H9 (cell line): ENCODE measurements at regions not wholly inside any gene's neighbourhood (a gene's known extent, or its start where the extent isn't known, plus 50 kb on each side); places are given as distances from the start of the nearest gene placed in this dataset.

Source experiments
- DNase-seq: peaks from one replicate; pipeline ENCODE4 v3.0.0-alpha.2; 2017
- H2AFZ ChIP-seq: one replicate; pipeline ENCODE4 v1.6.1; 2013; ENCODE audit warnings: mild to moderate bottlenecking, low read length, control low read depth, moderate library complexity
- H2AK5ac ChIP-seq: 2 replicates; pipeline ENCODE4 v1.6.1; 2013; ENCODE audit warnings: low read length, control low read depth, mixed read lengths; ENCODE audit not compliant: insufficient read length
- H2BK120ac ChIP-seq: one replicate; pipeline ENCODE4 v1.6.1; 2013; ENCODE audit warnings: low read depth, mild to moderate bottlenecking, low read length, control low read depth, inconsistent platforms; ENCODE audit not compliant: poor library complexity, severe bottlenecking
- H2BK12ac ChIP-seq: 2 replicates; pipeline ENCODE4 v1.6.1; 2013; ENCODE audit warnings: low read length, control low read depth, mixed read lengths, low read depth; ENCODE audit not compliant: insufficient read length
- H2BK15ac ChIP-seq: 2 replicates; pipeline ENCODE4 v1.6.1; 2013; ENCODE audit warnings: low read depth, low read length, control low read depth
- H2BK20ac ChIP-seq: one replicate; pipeline ENCODE4 v1.6.1; 2013; ENCODE audit warnings: low read depth, mild to moderate bottlenecking, low read length, control low read depth, inconsistent platforms; ENCODE audit not compliant: poor library complexity, severe bottlenecking
- H2BK5ac ChIP-seq: 2 replicates; pipeline ENCODE4 v1.6.1; 2013; ENCODE audit warnings: low read length, control low read depth, mixed read lengths; ENCODE audit not compliant: insufficient read length
- H3K14ac ChIP-seq: 2 replicates; pipeline ENCODE4 v1.6.1; 2013; ENCODE audit warnings: low read length, control low read depth; ENCODE audit not compliant: insufficient read depth
- H3K18ac ChIP-seq: 2 replicates; pipeline ENCODE4 v1.6.1; 2013; ENCODE audit warnings: low read depth, mild to moderate bottlenecking, mixed read lengths, low read length, control low read depth; ENCODE audit not compliant: insufficient read length
- H3K23ac ChIP-seq: 2 replicates; pipeline ENCODE4 v1.6.1; 2013; ENCODE audit warnings: low read length, control low read depth, mixed read lengths, low read depth; ENCODE audit not compliant: insufficient read length
- H3K23me2 ChIP-seq: 2 replicates; pipeline ENCODE4 v1.6.1; 2013; ENCODE audit warnings: low read depth, mild to moderate bottlenecking, mixed read lengths, low read length, control low read depth; ENCODE audit not compliant: insufficient read length, poor library complexity, severe bottlenecking
- H3K27ac ChIP-seq: 2 replicates; pipeline ENCODE4 v1.5.1; 2013; ENCODE audit warnings: low read length, control low read depth, mixed read lengths, low read depth; ENCODE audit not compliant: insufficient read length
- H3K27me3 ChIP-seq: 2 replicates; pipeline ENCODE4 v1.6.1; 2013; ENCODE audit warnings: low read length, control low read depth, inconsistent platforms; ENCODE audit not compliant: insufficient read depth
- H3K4ac ChIP-seq: 2 replicates; pipeline ENCODE4 v1.6.1; 2013; ENCODE audit warnings: low read depth, mild to moderate bottlenecking, control low read depth, inconsistent platforms, low read length, moderate library complexity
- H3K4me1 ChIP-seq: 2 replicates; pipeline ENCODE4 v1.6.1; 2013; ENCODE audit warnings: low read length, control low read depth, inconsistent platforms; ENCODE audit not compliant: insufficient read depth
- H3K4me2 ChIP-seq: 2 replicates; pipeline ENCODE4 v1.6.1; 2013; ENCODE audit warnings: low read length, control low read depth, mixed read lengths; ENCODE audit not compliant: insufficient read length, insufficient read depth
- H3K56ac ChIP-seq: 2 replicates; pipeline ENCODE4 v1.6.1; 2013; ENCODE audit warnings: low read depth, mild to moderate bottlenecking, mixed read lengths, low read length, control low read depth; ENCODE audit not compliant: insufficient read length
- H3K79me1 ChIP-seq: 2 replicates; pipeline ENCODE4 v1.6.1; 2013; ENCODE audit warnings: low read depth, mild to moderate bottlenecking, moderate library complexity, low read length, control low read depth, inconsistent platforms; ENCODE audit not compliant: insufficient read depth, poor library complexity, severe bottlenecking
- H3K79me2 ChIP-seq: 2 replicates; pipeline ENCODE4 v1.6.1; 2013; ENCODE audit warnings: low read length, control low read depth, inconsistent platforms; ENCODE audit not compliant: insufficient read depth
- H3K9ac ChIP-seq: 2 replicates; pipeline ENCODE4 v1.6.1; 2013; ENCODE audit warnings: low read length, control low read depth, mixed read lengths; ENCODE audit not compliant: insufficient read length; ENCODE audit errors: extremely low read depth
- H3K9me3 ChIP-seq: one replicate; pipeline ENCODE4 v1.6.1; 2013; ENCODE audit warnings: low read depth, low read length, inconsistent platforms; ENCODE audit not compliant: control insufficient read depth
- H3T11ph ChIP-seq: one replicate; pipeline ENCODE4 v1.6.1; 2013; ENCODE audit warnings: mild to moderate bottlenecking, low read length, control low read depth, inconsistent platforms
- H4K20me1 ChIP-seq: one replicate; pipeline ENCODE4 v1.6.1; 2013; ENCODE audit not compliant: control insufficient read depth, insufficient read length, insufficient read depth
- H4K5ac ChIP-seq: 2 replicates; pipeline ENCODE4 v1.6.1; 2013; ENCODE audit warnings: low read depth, mild to moderate bottlenecking, mixed read lengths, low read length, control low read depth; ENCODE audit not compliant: insufficient read length
- H4K8ac ChIP-seq: replicated peaks from 2 replicates; pipeline ENCODE4 v1.6.1; 2013; ENCODE audit warnings: low read length, control low read depth, mixed read lengths, low read depth; ENCODE audit not compliant: insufficient read length
- H4K91ac ChIP-seq: 2 replicates; pipeline ENCODE4 v1.6.1; 2013; ENCODE audit warnings: low read depth, mild to moderate bottlenecking, moderate library complexity, mixed read lengths, low read length, control low read depth; ENCODE audit not compliant: insufficient read length
- H3K27ac Mint-ChIP-seq, 3 experiments: 2 replicates in 2 of 3; 3 replicates in 1 of 3; pipeline ENCODE4 v1.8.0; 2020 to 2021; ENCODE audit warnings: mixed read lengths in 3 of 3, mild to moderate bottlenecking in 1 of 3, moderate library complexity in 1 of 3
- H3K27me3 Mint-ChIP-seq: 2 replicates; pipeline ENCODE4 v1.8.0; 2021; ENCODE audit warnings: low read depth, mild to moderate bottlenecking, moderate library complexity, mixed read lengths
- H3K36me3 Mint-ChIP-seq, 3 experiments: 2 replicates in 2 of 3; 3 replicates in 1 of 3; pipeline ENCODE4 v1.8.0; 2020 to 2021; ENCODE audit warnings: low read depth in 3 of 3, mixed read lengths in 3 of 3; ENCODE audit not compliant: insufficient read depth in 1 of 3
- H3K4me1 Mint-ChIP-seq, 2 experiments: 2 replicates each; pipeline ENCODE4 v1.8.0; 2020; ENCODE audit warnings: mixed read lengths in 2 of 2
- H3K4me3 Mint-ChIP-seq, 2 experiments: 2 replicates in 1 of 2; 3 replicates in 1 of 2; pipeline ENCODE4 v1.8.0; 2020 to 2021; ENCODE audit warnings: mild to moderate bottlenecking in 2 of 2, mixed read lengths in 2 of 2, moderate library complexity in 1 of 2
- H3K9me3 Mint-ChIP-seq, 2 experiments: 2 replicates in 1 of 2; 3 replicates in 1 of 2; pipeline ENCODE4 v1.8.0; 2020; ENCODE audit warnings: mild to moderate bottlenecking in 2 of 2, mixed read lengths in 2 of 2, moderate library complexity in 1 of 2
- WGBS: extraction: QIAGEN DNeasy Blood & Tissue Kit; methylation state at CpG from one replicate; pipeline ENCODE4 v1.1.7; 2013; ENCODE audit warnings: missing lambda C conversion rate, low lambda C conversion rate, mixed read lengths; ENCODE audit not compliant: insufficient read length; ENCODE audit errors: extremely low coverage; 5-methylcytosine and 5-hydroxymethylcytosine counted together
- TF ChIP-seq, protein P1 (sequence below): fragments of 200-600 bp; sonication (generic); conservative IDR thresholded peaks from 3 replicates; pipeline ENCODE4 v1.8.0; 2021; ENCODE audit warnings: antibody characterized with exemption, mild to moderate bottlenecking

DNA sequence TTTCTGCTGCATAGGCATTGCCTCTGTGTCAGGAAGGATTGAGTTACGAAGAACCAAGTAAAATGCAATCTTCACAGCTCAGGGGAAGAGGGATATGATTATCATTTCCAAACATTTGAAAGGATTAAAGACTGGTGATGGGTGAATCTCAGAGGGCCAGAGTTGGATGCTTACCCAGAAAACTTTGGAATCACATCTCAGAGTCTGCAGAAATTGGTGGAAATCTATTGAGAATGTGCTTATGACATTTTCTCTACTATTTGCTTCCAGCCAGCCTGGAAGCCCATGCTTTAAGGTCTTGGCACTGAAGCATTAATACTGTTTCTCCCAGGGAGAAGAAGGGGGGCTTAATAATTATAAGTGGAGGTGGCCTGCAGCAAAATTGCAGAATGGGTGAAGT is 1301.4 kb upstream of the PIK3C3 start:
- no peak overlapping the region for H3T11ph ChIP-seq
- H3K9ac ChIP-seq = no peak overlapping the region
- H2BK15ac ChIP-seq = no peak overlapping the region
- no peak overlapping the region for H2BK12ac ChIP-seq
- Mint-ChIP-seq H3K4me3 (no peak overlapping the region), H3K4me1 (no peaks in the 10 kb centered on the region; a peak in 1 of 4 replicates), H3K36me3 (no peaks in the 10 kb centered on the region), H3K9me3 (peaks cover 2 to 4% of the 10 kb centered on the region in 2 experiments; a peak in 2 of 5 replicates), H3K27me3 (no peaks in the 10 kb centered on the region), H3K27ac (no peak overlapping the region)
- no peak overlapping the region for H2BK20ac ChIP-seq
- no peaks in the 10 kb centered on the region for H3K23me2 ChIP-seq
- H3K79me1 ChIP-seq = no peaks in the 10 kb centered on the region
- TF ChIP-seq, protein P1, sequence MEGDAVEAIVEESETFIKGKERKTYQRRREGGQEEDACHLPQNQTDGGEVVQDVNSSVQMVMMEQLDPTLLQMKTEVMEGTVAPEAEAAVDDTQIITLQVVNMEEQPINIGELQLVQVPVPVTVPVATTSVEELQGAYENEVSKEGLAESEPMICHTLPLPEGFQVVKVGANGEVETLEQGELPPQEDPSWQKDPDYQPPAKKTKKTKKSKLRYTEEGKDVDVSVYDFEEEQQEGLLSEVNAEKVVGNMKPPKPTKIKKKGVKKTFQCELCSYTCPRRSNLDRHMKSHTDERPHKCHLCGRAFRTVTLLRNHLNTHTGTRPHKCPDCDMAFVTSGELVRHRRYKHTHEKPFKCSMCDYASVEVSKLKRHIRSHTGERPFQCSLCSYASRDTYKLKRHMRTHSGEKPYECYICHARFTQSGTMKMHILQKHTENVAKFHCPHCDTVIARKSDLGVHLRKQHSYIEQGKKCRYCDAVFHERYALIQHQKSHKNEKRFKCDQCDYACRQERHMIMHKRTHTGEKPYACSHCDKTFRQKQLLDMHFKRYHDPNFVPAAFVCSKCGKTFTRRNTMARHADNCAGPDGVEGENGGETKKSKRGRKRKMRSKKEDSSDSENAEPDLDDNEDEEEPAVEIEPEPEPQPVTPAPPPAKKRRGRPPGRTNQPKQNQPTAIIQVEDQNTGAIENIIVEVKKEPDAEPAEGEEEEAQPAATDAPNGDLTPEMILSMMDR = no peak
- H3K4ac ChIP-seq = no peak overlapping the region
- H3K79me2 ChIP-seq = no peaks in the 10 kb centered on the region
- no peaks in the 10 kb centered on the region for H3K9me3 ChIP-seq
- no peak overlapping the region for H2BK5ac ChIP-seq
- H3K14ac ChIP-seq = no peak overlapping the region
- H3K18ac ChIP-seq = no peak overlapping the region
- no peak overlapping the region for H4K8ac ChIP-seq
- H3K23ac ChIP-seq = no peak overlapping the region
- no peak overlapping the region for H2BK120ac ChIP-seq
- H3K4me1 ChIP-seq = no peaks in the 10 kb centered on the region
- no peaks in the 10 kb centered on the region for H4K20me1 ChIP-seq
- H2AFZ ChIP-seq = no peak overlapping the region
- H3K56ac ChIP-seq = no peak overlapping the region
- WGBS = no CpG with 5 or more reads among the region's 1 CpG
- no peak overlapping the region for H4K91ac ChIP-seq
- H3K27me3 ChIP-seq = no peaks in the 10 kb centered on the region
- H4K5ac ChIP-seq = no peak overlapping the region
- H2AK5ac ChIP-seq = no peak overlapping the region
- no peak overlapping the region for H3K4me2 ChIP-seq
- DNase-seq = no peak
- H3K27ac ChIP-seq = no peak overlapping the region
